ENCODE measurements at regions not wholly inside any gene's neighbourhood (a gene's known extent, or its start where the extent isn't known, plus 50 kb on each side); places are given as distances from the start of the nearest gene placed in this dataset.

GRCh38 chr2:238570391-238570790, 143.7 kb downstream of the ASB1 start:
- POLR2A ChIA-PET, result no interaction called here
- Histone ChIP-seq H3K27me3 (ENCODE audit: control insufficient read depth, insufficient read depth, low read length) (peaks cover 3% of the 10 kb centered on the region; the same call in 1 of the 2 replicates), H3K4me3 (ENCODE audit: low read depth, low read length) (no peak overlapping the region), H3K36me3 (ENCODE audit: control insufficient read depth, insufficient read depth, low read length) (no peaks in the 10 kb centered on the region)
- TF ChIP-seq, protein P1, sequence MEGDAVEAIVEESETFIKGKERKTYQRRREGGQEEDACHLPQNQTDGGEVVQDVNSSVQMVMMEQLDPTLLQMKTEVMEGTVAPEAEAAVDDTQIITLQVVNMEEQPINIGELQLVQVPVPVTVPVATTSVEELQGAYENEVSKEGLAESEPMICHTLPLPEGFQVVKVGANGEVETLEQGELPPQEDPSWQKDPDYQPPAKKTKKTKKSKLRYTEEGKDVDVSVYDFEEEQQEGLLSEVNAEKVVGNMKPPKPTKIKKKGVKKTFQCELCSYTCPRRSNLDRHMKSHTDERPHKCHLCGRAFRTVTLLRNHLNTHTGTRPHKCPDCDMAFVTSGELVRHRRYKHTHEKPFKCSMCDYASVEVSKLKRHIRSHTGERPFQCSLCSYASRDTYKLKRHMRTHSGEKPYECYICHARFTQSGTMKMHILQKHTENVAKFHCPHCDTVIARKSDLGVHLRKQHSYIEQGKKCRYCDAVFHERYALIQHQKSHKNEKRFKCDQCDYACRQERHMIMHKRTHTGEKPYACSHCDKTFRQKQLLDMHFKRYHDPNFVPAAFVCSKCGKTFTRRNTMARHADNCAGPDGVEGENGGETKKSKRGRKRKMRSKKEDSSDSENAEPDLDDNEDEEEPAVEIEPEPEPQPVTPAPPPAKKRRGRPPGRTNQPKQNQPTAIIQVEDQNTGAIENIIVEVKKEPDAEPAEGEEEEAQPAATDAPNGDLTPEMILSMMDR (IDR thresholded peaks at IDR 0.05; ENCODE audit: insufficient read depth, low read depth, low read length), result no peak
- DNase-seq (ENCODE audit: low read depth), result no peak
- CTCF ChIA-PET, result interaction anchor here (1.2 to 1.9 kb wide), 3 partner anchors 11 to 200 kb away, joined by 3 to 6 read pairs (median 4); no protein-coding TSS in a partner anchor

- POLR2A ChIA-PET, result no interaction called here
- TF ChIP-seq, protein P1 (IDR thresholded peaks at IDR 0.05; ENCODE audit: insufficient read depth, low read depth, low read length), result no peak
- CTCF ChIA-PET, result interaction anchor here (1.3 kb wide), 1 partner anchor 58 kb away, joined by 3 read pairs; no protein-coding TSS in a partner anchor
- Histone ChIP-seq H3K27me3 (ENCODE audit: control insufficient read depth, insufficient read depth, low read length) (peaks cover 3% of the 10 kb centered on the region; the same call in 1 of the 2 replicates), H3K4me3 (ENCODE audit: low read depth, low read length) (no peak overlapping the region), H3K36me3 (ENCODE audit: control insufficient read depth, insufficient read depth, low read length) (no peaks in the 10 kb centered on the region)
- no peak for DNase-seq (ENCODE audit: low read depth)
Observed at GRCh38 chr2:238570926-238571325, 144.2 kb downstream of the ASB1 start.

GRCh38 chr2:238571661-238572372, 145.1 kb downstream of the ASB1 start:
- H3K27me3 ChIP-seq (ENCODE audit: control insufficient read depth, insufficient read depth, low read length), result peaks cover 8% of the 10 kb centered on the region
- CTCF ChIA-PET, result interaction anchor here (0.9 to 1.3 kb wide), 2 partner anchors 58 kb away, joined by 3 to 4 read pairs; no protein-coding TSS in a partner anchor
- H3K4me3 ChIP-seq (ENCODE audit: low read depth, low read length), result no peak overlapping the region
- POLR2A ChIA-PET, result no interaction called here
- H3K36me3 ChIP-seq (ENCODE audit: control insufficient read depth, insufficient read depth, low read length), result no peaks in the 10 kb centered on the region
- no peak for DNase-seq (ENCODE audit: low read depth)
- TF ChIP-seq, protein P1 (IDR thresholded peaks at IDR 0.05; ENCODE audit: insufficient read depth, low read depth, low read length), result no peak

DNA sequence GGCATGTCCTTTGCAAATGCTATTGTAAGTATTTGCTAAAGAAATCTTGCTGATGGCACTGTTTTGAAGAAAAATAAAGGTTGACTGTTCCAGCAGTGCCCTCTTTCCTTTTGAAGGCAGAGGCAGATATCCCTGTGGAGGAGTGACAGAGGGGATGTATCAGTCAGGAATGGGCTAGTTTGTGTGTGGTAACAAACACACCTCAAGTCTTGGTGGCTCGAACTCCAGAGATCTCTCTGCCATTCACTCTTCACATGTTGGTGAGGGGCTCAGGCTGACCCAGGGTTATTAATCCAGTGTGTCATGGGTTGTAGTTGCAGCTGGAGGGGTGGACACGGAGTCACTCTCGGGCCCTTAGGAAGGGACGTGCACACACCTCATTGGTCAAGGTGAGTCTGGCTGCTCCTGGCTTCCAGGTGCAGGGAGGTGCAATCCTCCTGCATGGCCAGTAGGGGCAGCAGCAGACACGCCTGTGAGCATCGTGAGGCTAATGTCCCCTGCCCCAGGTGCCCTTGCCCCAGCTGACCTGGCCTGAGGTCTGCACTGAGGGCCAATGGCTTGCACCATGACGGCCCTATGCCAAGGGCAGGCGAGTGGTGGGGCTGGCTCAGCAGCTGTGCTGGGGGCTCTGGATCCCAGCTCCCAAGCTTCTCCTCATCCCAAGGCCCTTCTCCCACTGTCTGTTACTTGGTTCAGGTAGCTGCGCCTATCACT, 146.5 kb downstream of the ASB1 start:
- ChIA-PET POLR2A (no interaction called here), CTCF (interaction anchor here (0.7 to 1.4 kb wide), 6 partner anchors 14 to 212 kb away, joined by 3 to 4 read pairs (median 4); no protein-coding TSS in a partner anchor)
- Histone ChIP-seq H3K36me3 (ENCODE audit: control insufficient read depth, insufficient read depth, low read length) (no peaks in the 10 kb centered on the region), H3K4me3 (ENCODE audit: low read depth, low read length) (no peak overlapping the region), H3K27me3 (ENCODE audit: control insufficient read depth, insufficient read depth, low read length) (peaks cover 9% of the 10 kb centered on the region)
- no peak for DNase-seq (ENCODE audit: low read depth)
- TF ChIP-seq, protein P1 (IDR thresholded peaks at IDR 0.05; ENCODE audit: insufficient read depth, low read depth, low read length), result peak; percentile 44

DNA sequence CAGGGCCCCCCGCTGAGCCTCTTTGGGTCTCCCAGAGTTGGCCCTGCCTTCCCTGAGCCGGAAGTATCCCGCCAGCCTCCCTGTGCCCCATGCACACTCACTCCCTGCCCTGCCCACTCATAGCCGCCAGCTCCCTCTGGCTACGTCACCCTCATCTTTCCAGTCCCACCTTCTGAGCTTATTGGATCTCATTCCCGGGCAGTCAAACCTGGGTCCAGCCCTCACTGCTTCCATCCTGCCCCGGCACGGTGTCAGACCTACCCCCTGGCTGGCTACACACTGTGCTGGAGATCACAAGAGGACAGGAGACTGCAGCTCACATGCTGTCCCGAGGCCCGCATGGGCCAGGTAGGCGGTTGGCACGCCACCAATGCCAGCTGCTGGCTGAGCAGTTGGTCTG, 147.2 kb downstream of the ASB1 start:
- no peaks in the 10 kb centered on the region for H3K36me3 ChIP-seq (ENCODE audit: control insufficient read depth, insufficient read depth, low read length)
- H3K27me3 ChIP-seq (ENCODE audit: control insufficient read depth, insufficient read depth, low read length), result peaks cover 8% of the 10 kb centered on the region
- H3K4me3 ChIP-seq (ENCODE audit: low read depth, low read length), result no peak overlapping the region
- ChIA-PET POLR2A (no interaction called here), CTCF (interaction anchor here (0.6 to 1.4 kb wide), 6 partner anchors 13 to 211 kb away, joined by 3 to 4 read pairs (median 3); no protein-coding TSS in a partner anchor)
- TF ChIP-seq, protein P1 (IDR thresholded peaks at IDR 0.05; ENCODE audit: insufficient read depth, low read depth, low read length), result no peak
- no peak for DNase-seq (ENCODE audit: low read depth)

All from BJ (cell line).